K562 (cell line): ENCODE measurements at regions not wholly inside any gene's neighbourhood (a gene's known extent, or its start where the extent isn't known, plus 50 kb on each side); places are given as distances from the start of the nearest gene placed in this dataset.
A peak's percentile ranks its signal among the peaks of the same experiment; 100 is the strongest.

Experiments used
- ATAC-seq: fragments of 200-7000 bp; cut with Tn5 transposase; 3 replicates; pipeline ENCODE4 v1.9.1; 2020; ENCODE audit warnings: moderate library complexity
- BruUV-seq: library from RNA; stranded (reverse); fragments of 400-500 nt; replicated peaks from 2 replicates; lab custom pipeline; 2021; lab: Mats Ljungman, UMichigan
- CTCF ChIA-PET: fragments of 300-600 bp; formaldehyde crosslinking; extraction: SDS; loops from one replicate; lab custom pipeline; 2021; ENCODE audit warnings: low intra/inter-chr PET ratio; lab: Yijun Ruan, JAX
- POLR2A ChIA-PET: fragments of 300-600, 350-650 bp; sonication (Branson Sonifier 250); formaldehyde crosslinking; extraction: SDS; loops from one replicate; lab custom pipeline; 2021; ENCODE audit warnings: antibody characterized with exemption, inconsistent platforms; lab: Yijun Ruan, JAX
- DNase-seq, 4 experiments: peaks; one replicate each; pipeline versions ENCODE4 v3.0.0 to v3.0.0-alpha.2; 2011 to 2018; ENCODE audit warnings: low spot score in 3 of 4, mixed read lengths in 3 of 4; ENCODE audit errors: extremely low read depth in 1 of 4
- FAIRE-seq: peaks from 2 replicates; lab custom pipeline; 2011; peaks lifted over from hg19 to GRCh38; lab: Jason Lieb, UNC
- H2AFZ ChIP-seq: 2 replicates; pipeline ENCODE4 v1.6.0; 2011; ENCODE audit warnings: low read depth, low read length, control low read depth, inconsistent platforms
- H3K27ac ChIP-seq: fragments of 200-600 bp; 3 replicates; pipeline ENCODE4 v1.8.0; 2011; ENCODE audit warnings: low read depth, mild to moderate bottlenecking, control low read depth, inconsistent platforms, low read length, moderate library complexity, mixed read lengths; ENCODE audit errors: extremely low read depth
- H3K27me3 ChIP-seq, 2 experiments: fragments of 300-600 bp in 1 of 2; 2 replicates in 1 of 2; 3 replicates in 1 of 2; pipeline versions ENCODE4 v1.6.0 to v1.8.0; 2011; ENCODE audit warnings: inconsistent platforms in 2 of 2, low read length in 2 of 2, mild to moderate bottlenecking in 1 of 2, mixed read lengths in 1 of 2, moderate library complexity in 1 of 2; ENCODE audit not compliant: control insufficient read depth in 2 of 2, insufficient read depth in 2 of 2
- H3K36me3 ChIP-seq: fragments of 300-600 bp; 3 replicates; pipeline ENCODE4 v1.8.0; 2011; ENCODE audit warnings: mild to moderate bottlenecking, low read length, inconsistent platforms; ENCODE audit not compliant: control insufficient read depth, insufficient read depth
- H3K4me1 ChIP-seq, 2 experiments: fragments of 200-600 bp in 1 of 2; replicated peaks in 1 of 2; 2 replicates in 1 of 2; 3 replicates in 1 of 2; pipeline versions ENCODE4 v1.5.1 to v1.8.0; 2011; ENCODE audit warnings: inconsistent platforms in 2 of 2, low read length in 2 of 2, mild to moderate bottlenecking in 1 of 2, mixed read lengths in 1 of 2, moderate library complexity in 1 of 2; ENCODE audit not compliant: control insufficient read depth in 2 of 2, insufficient read depth in 2 of 2
- H3K4me2 ChIP-seq: 2 replicates; pipeline ENCODE4 v1.6.1; 2011; ENCODE audit warnings: low read length, control low read depth, inconsistent platforms, mixed read lengths; ENCODE audit not compliant: insufficient read depth
- H3K4me3 ChIP-seq: fragments of 200-600 bp; sonication (generic), shearing (Covaris generic); 2 replicates; pipeline ENCODE4 v1.5.1; 2016; ENCODE audit warnings: control low read depth, inconsistent platforms
- H3K79me2 ChIP-seq: fragments of 200-600 bp; 3 replicates; pipeline ENCODE4 v1.8.0; 2011; ENCODE audit warnings: low read length, inconsistent platforms; ENCODE audit not compliant: control insufficient read depth, insufficient read depth
- H3K9ac ChIP-seq, 2 experiments: 2 replicates each; pipeline versions ENCODE4 v1.6.0 to v1.6.1; 2011; ENCODE audit warnings: low read depth in 2 of 2, low read length in 2 of 2, control low read depth in 1 of 2, inconsistent platforms in 1 of 2, mild to moderate bottlenecking in 1 of 2, mixed read lengths in 1 of 2; ENCODE audit not compliant: insufficient read depth in 1 of 2
- H3K9me1 ChIP-seq: one replicate; pipeline ENCODE4 v1.6.0; 2011; ENCODE audit warnings: inconsistent platforms, mild to moderate bottlenecking, low read length, moderate library complexity; ENCODE audit not compliant: control insufficient read depth, insufficient read depth
- H3K9me3 ChIP-seq: replicated peaks from 2 replicates; pipeline ENCODE4 v1.5.1; 2011; ENCODE audit warnings: low read depth, low read length, inconsistent platforms; ENCODE audit not compliant: control insufficient read depth, insufficient read depth
- H4K20me1 ChIP-seq: replicated peaks from 2 replicates; pipeline ENCODE4 v1.6.1; 2011; ENCODE audit warnings: low read length, inconsistent platforms, mixed read lengths; ENCODE audit not compliant: control insufficient read depth, insufficient read depth
- ATF1 ChIP-seq, 2 experiments: fragments of 450-650 bp in 1 of 2; IDR thresholded peaks; 2 replicates each; pipeline ENCODE4 v1.6.1; 2016; ENCODE audit warnings: missing compliant biosample characterization in 1 of 2, missing genetic modification characterization in 1 of 2
- CBFA2T3 ChIP-seq: fragments of 450-650 bp; IDR thresholded peaks from 2 replicates; pipeline ENCODE4 v1.6.1; 2017
- CEBPB ChIP-seq: fragments of 450-650 bp; IDR thresholded peaks from 2 replicates; pipeline ENCODE4 v1.6.1; 2016; ENCODE audit warnings: missing genetic modification characterization, missing compliant biosample characterization
- CEBPG ChIP-seq, 3 experiments: fragments of 200-800 bp in 1 of 3; sonication (Bioruptor generic) in 1 of 3; sonication (generic) in 1 of 3; formaldehyde crosslinking in 1 of 3; IDR thresholded peaks in 2 of 3; conservative IDR thresholded peaks in 1 of 3; 2 replicates each; pipeline versions ENCODE4 v1.6.1 to v1.8.0; 2016 to 2022; ENCODE audit warnings: missing compliant biosample characterization in 2 of 3, missing genetic modification characterization in 2 of 3, mild to moderate bottlenecking in 1 of 3, missing genetic modification reagents in 1 of 3
- CREB3 ChIP-seq: fragments of 450-650 bp; conservative IDR thresholded peaks from 2 replicates; pipeline ENCODE4 v1.6.1; 2016; ENCODE audit warnings: missing genetic modification characterization, low read depth, mild to moderate bottlenecking, missing compliant biosample characterization, moderate library complexity
- CXXC5 ChIP-seq: fragments of 250-450 bp; sonication (Bioruptor Pico); IDR thresholded peaks from 2 replicates; pipeline ENCODE4 v1.8.0; 2022; ENCODE audit warnings: inconsistent platforms, mild to moderate bottlenecking, moderate library complexity
- NFIC ChIP-seq: fragments of 450-650 bp; IDR thresholded peaks from 2 replicates; pipeline ENCODE4 v1.6.1; 2017; ENCODE audit warnings: mild to moderate bottlenecking, inconsistent platforms
- NRF1 ChIP-seq, 2 experiments: fragments of 450-650 bp; IDR thresholded peaks in 1 of 2; conservative IDR thresholded peaks in 1 of 2; 2 replicates each; pipeline ENCODE4 v1.6.1; 2014; ENCODE audit warnings: mild to moderate bottlenecking in 2 of 2
- RBM22 ChIP-seq: fragments of 200-400 bp; formaldehyde crosslinking; IDR thresholded peaks from 2 replicates; pipeline ENCODE4 v1.6.1; 2018; ENCODE audit warnings: low read length, low read depth; ENCODE audit not compliant: poor library complexity, severe bottlenecking
- ZNF785 ChIP-seq: fragments of 250-450 bp; sonication (Bioruptor Pico); IDR thresholded peaks from 2 replicates; pipeline ENCODE4 v1.4.0; 2020; ENCODE audit warnings: mild to moderate bottlenecking
- WGBS: fragments of 100-300 bp; shearing (Covaris generic); methylation state at CpG from one replicate; pipeline ENCODE4 v1.1.6; 2016; ENCODE audit warnings: low coverage, mixed read lengths; ENCODE audit not compliant: insufficient coverage; ENCODE audit errors: missing lambda C conversion rate; 5-methylcytosine and 5-hydroxymethylcytosine counted together
- in situ Hi-C: fragments of 300-500 bp; cut with MboI; formaldehyde crosslinking; loops from 4 replicates; pipeline ENCODE4 v1.15.0; 2018; ENCODE audit warnings: inconsistent platforms, mixed read lengths
- intact Hi-C: fragments of 100-400 bp; cut with micrococcal nuclease; formaldehyde crosslinking; loops from 2 replicates; pipeline ENCODE4 v1.14.2; 2022

- Histone ChIP-seq H3K9me3 (no peaks in the 10 kb centered on the region), H3K4me3 (peak overlapping the region; percentile 39), H3K27me3 (no peaks in the 10 kb centered on the region), H2AFZ (peak overlapping the region; percentile 98), H3K4me1 (no peaks in the 10 kb centered on the region; a peak in 1 of 5 replicates), H3K27ac (peak overlapping the region; percentile 70; the same call in 2 of the 3 replicates), H4K20me1 (no peaks in the 10 kb centered on the region), H3K79me2 (no peaks in the 10 kb centered on the region; the same call in 2 of the 3 replicates), H3K36me3 (no peaks in the 10 kb centered on the region), H3K4me2 (peak overlapping the region; percentile 86)
- DNase-seq (peak in 2 of 4 experiments; percentile 10 to 18), FAIRE-seq (no peak), ATAC-seq (peak; percentile 82)
- in situ Hi-C loops (no loop called here), intact Hi-C loops (no loop called here)
- WGBS: 2% methylated on average over 7 of the region's 20 CpGs
- POLR2A ChIA-PET: interaction anchor here (0.7 to 1.3 kb wide), 2 partner anchors 13 to 84 kb away, joined by 3 to 4 read pairs; no protein-coding TSS in a partner anchor
- CTCF ChIA-PET: no interaction called here
- TSS peak; percentile 61 for BruUV-seq
- TF ChIP-seq NRF1 (conservative IDR thresholded peaks at IDR 0.05 in 1 of 2, IDR thresholded peaks at IDR 0.05 in 1 of 2) (peak; percentile 59 to 69; a peak in 3 of 4 replicates), CEBPB (peak; percentile 88), NFIC (no peak), CBFA2T3 (0 out of 2 replicates have a peak, but pooled peaks have one; percentile 25), CREB3 (peak; percentile 34; the same call in 1 of the 2 replicates), ZNF785 (CRISPR knock-in tag) (no peak), RBM22 (no peak), CXXC5 (0 out of 2 replicates have a peak, but pooled peaks have one; percentile 22), CEBPG (CRISPR knock-in tag; IDR thresholded peaks at IDR 0.05) (peak; percentile 43), CEBPG (tag; conservative IDR thresholded peaks at IDR 0.05 in 1 of 2, IDR thresholded peaks at IDR 0.05 in 1 of 2) (peak; percentile 56 to 78; a peak in 2 of 4 replicates), ATF1 (CRISPR knock-in tag; IDR thresholded peaks at IDR 0.05) (no peak), ATF1 (tag; IDR thresholded peaks at IDR 0.05) (peak; percentile 32; the same call in 1 of the 2 replicates)
- TF ChIP-seq, all 486 proteins: peak for 7
- peak overlapping the region; percentile 40 to 49; a peak in 3 of 4 replicates for H3K9ac ChIP-seq
- no peaks in the 10 kb centered on the region for H3K9me1 ChIP-seq
Observed at GRCh38 chr3:187889601-187890404, 144.5 kb upstream of the BCL6 start.
